ENCODE measurements at regions not wholly inside any gene's neighbourhood (a gene's known extent, or its start where the extent isn't known, plus 50 kb on each side); places are given as distances from the start of the nearest gene placed in this dataset.

DNA sequence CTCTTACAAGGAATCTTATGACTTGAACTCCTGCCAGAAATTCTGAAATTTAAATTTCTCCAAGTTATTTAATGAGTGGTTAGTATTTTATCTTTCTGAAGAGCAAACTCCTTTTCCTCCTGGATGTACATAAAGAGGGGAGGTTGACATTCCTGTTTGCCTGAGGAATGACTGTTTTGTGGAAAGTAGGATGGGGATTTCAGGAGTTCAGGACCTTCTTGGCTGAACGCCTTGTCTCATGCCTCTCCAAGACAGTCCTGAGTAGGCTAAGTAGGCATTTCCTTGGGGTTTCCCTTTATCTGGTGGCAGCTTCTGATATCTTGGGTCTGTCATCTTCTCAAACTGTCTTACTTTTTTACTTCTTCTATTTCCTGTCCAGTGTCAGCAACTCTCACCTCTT, 356.6 kb downstream of the TDRD3 start:
- Histone ChIP-seq H4K20me1 (replicated peaks in 1 of 2; ENCODE audit: control insufficient read depth in 1 of 2, insufficient read depth in 2 of 2, low read length in 2 of 2) (no peaks in the 10 kb centered on the region), H3K27me3 (replicated peaks in 1 of 4; ENCODE audit: control insufficient read depth in 3 of 4, extremely low read depth in 1 of 4, insufficient read depth in 3 of 4, low read length in 3 of 4) (no peaks in the 10 kb centered on the region), H2BK5ac (ENCODE audit: low read depth, low read length) (no peak overlapping the region), H3K23ac (ENCODE audit: insufficient read length) (no peak overlapping the region), H4K5ac (ENCODE audit: insufficient read length, low read depth, low read length) (no peak overlapping the region), H3K14ac (ENCODE audit: insufficient read length) (no peak overlapping the region), H3K4me1 (replicated peaks in 1 of 4; ENCODE audit: control insufficient read depth in 3 of 4, insufficient read depth in 4 of 4, low read length in 3 of 4) (peaks cover 0 to 9% (median 4%) of the 10 kb centered on the region in 4 experiments; a peak in 3 of 7 replicates), H4K91ac (replicated peaks; ENCODE audit: insufficient read length, low read length) (no peak overlapping the region), H2BK12ac (ENCODE audit: low read depth, low read length) (no peak overlapping the region), H4K8ac (ENCODE audit: extremely low read depth, insufficient read depth, low read length) (no peak overlapping the region), H3K18ac (ENCODE audit: extremely low read depth, low read length) (no peak overlapping the region), H2AFZ (ENCODE audit: low read length) (no peak overlapping the region), H2BK15ac (ENCODE audit: low read length) (no peak overlapping the region), H3K9ac (replicated peaks in 1 of 4; ENCODE audit: extremely low read depth in 1 of 4, low read depth in 3 of 4, low read length in 3 of 4) (no peak overlapping the region), H3K23me2 (ENCODE audit: low read depth, low read length) (no peaks in the 10 kb centered on the region), H3K56ac (replicated peaks; ENCODE audit: insufficient read length, low read depth, low read length) (no peak overlapping the region), H2AK5ac (ENCODE audit: low read depth, low read length) (no peak overlapping the region), H3K9me3 (ENCODE audit: insufficient read depth in 2 of 2, low read depth in 1 of 2, low read length in 1 of 2) (no peaks in the 10 kb centered on the region), H3K27ac (ENCODE audit: low read depth, low read length) (no peak overlapping the region), H3K79me2 (ENCODE audit: control insufficient read depth in 1 of 2, insufficient read depth in 2 of 2, low read length in 2 of 2) (no peaks in the 10 kb centered on the region), H3K4me2 (ENCODE audit: insufficient read depth in 1 of 2, low read depth in 2 of 2, low read length in 2 of 2) (no peak overlapping the region), H2BK20ac (ENCODE audit: low read length) (no peak overlapping the region), H3K36me3 (ENCODE audit: control insufficient read depth in 2 of 4, insufficient read depth in 4 of 4, low read length in 3 of 4) (no peaks in the 10 kb centered on the region), H3K79me1 (ENCODE audit: low read depth, low read length) (no peaks in the 10 kb centered on the region), H3K4me3 (ENCODE audit: extremely low read depth in 1 of 4, insufficient read depth in 2 of 4, low read depth in 3 of 4, low read length in 4 of 4) (no peak overlapping the region), H3K4ac (replicated peaks; ENCODE audit: insufficient read length, low read depth, low read length) (no peak overlapping the region), H2BK120ac (replicated peaks; ENCODE audit: low read depth, low read length) (no peak overlapping the region)
- CTCF ChIA-PET (ENCODE audit: partially characterized antibody) = interaction anchor here (0.8 to 2.2 kb wide), 5 partner anchors 31 to 506 kb away, joined by 3 to 10 read pairs (median 3); no protein-coding TSS in a partner anchor
- DNase-seq (ENCODE audit: low read depth in 1 of 2, low spot score in 2 of 2) (no peak), FAIRE-seq (no peak)
- POLR2A ChIA-PET (ENCODE audit: partially characterized antibody) = no interaction called here
- WGBS, 2 experiments (ENCODE audit: extremely low coverage in 1 of 2, insufficient coverage in 1 of 2, insufficient read length in 1 of 2, insufficient replicate concordance in 2 of 2, low coverage in 1 of 2, low lambda C conversion rate in 2 of 2, missing lambda C conversion rate in 1 of 2) = 94% methylated on average over 1 of the region's 1 CpG; no CpG with 5 or more reads in 1 of the 2 experiments
- TF ChIP-seq SAP30 (IDR thresholded peaks at IDR 0.05; ENCODE audit: insufficient read depth, insufficient replicate concordance, low read length) (no peak), TAF7 (optimal IDR thresholded peaks at IDR 0.05; ENCODE audit: borderline replicate concordance, low read depth, low read length) (no peak), SIN3A (conservative IDR thresholded peaks at IDR 0.05 in 1 of 2, IDR thresholded peaks at IDR 0.05 in 1 of 2; ENCODE audit: low read depth in 1 of 2, low read length in 2 of 2) (no peak), BACH1 (IDR thresholded peaks at IDR 0.05; ENCODE audit: low read length) (no peak), NANOG (IDR thresholded peaks at IDR 0.05; ENCODE audit: insufficient read depth, low read depth, low read length, poor library complexity, severe bottlenecking) (no peak), SP4 (IDR thresholded peaks at IDR 0.05; ENCODE audit: low read length) (no peak), MAFK (IDR thresholded peaks at IDR 0.05; ENCODE audit: low read depth, low read length) (no peak), RNF2 (IDR thresholded peaks at IDR 0.05; ENCODE audit: borderline replicate concordance, low read depth, low read length, missing control alignments, poor library complexity, severe bottlenecking) (no peak), CHD1 (IDR thresholded peaks at IDR 0.05; ENCODE audit: low read depth, low read length) (no peak), POU5F1 (IDR thresholded peaks at IDR 0.05; ENCODE audit: low read depth, low read length) (no peak), SUZ12 (IDR thresholded peaks at IDR 0.05; ENCODE audit: low read length) (no peak), EGR1 (IDR thresholded peaks at IDR 0.05; ENCODE audit: borderline replicate concordance, low read depth, low read length) (no peak), TBP (IDR thresholded peaks at IDR 0.05; ENCODE audit: low read depth, low read length) (no peak), SRF (IDR thresholded peaks at IDR 0.05; ENCODE audit: low read depth, low read length) (no peak), KDM1A (IDR thresholded peaks at IDR 0.05; ENCODE audit: borderline replicate concordance, low read length) (no peak)
